HL-60 (cell line): ENCODE measurements at regions not wholly inside any gene's neighbourhood (a gene's known extent, or its start where the extent isn't known, plus 50 kb on each side); places are given as distances from the start of the nearest gene placed in this dataset.
"Not testable (repeated sequence)": the region's sequence is repeated elsewhere in the genome, so short reads cannot be mapped to it uniquely, and the experiment has no call there.

Experiments
- DNase-seq, 2 experiments: peaks; one replicate each; pipeline ENCODE4 v3.0.0-alpha.2; 2010 to 2020; ENCODE audit warnings: low read depth in 1 of 2, low spot score in 1 of 2
- H3K27ac ChIP-seq: fragments of 250-450 bp; sonication (Bioruptor Pico); replicated peaks from 2 replicates; pipeline ENCODE4 v1.5.1; 2020; ENCODE audit warnings: mild to moderate bottlenecking, moderate library complexity
- H3K27me3 ChIP-seq: fragments of 250-450 bp; sonication (Bioruptor Pico); 2 replicates; pipeline ENCODE4 v1.5.1; 2021; ENCODE audit warnings: mild to moderate bottlenecking, moderate library complexity; ENCODE audit not compliant: insufficient read depth, poor library complexity, severe bottlenecking
- H3K4me3 ChIP-seq: replicated peaks from 2 replicates; pipeline ENCODE4 v1.5.1; 2011; ENCODE audit warnings: mild to moderate bottlenecking, control low read depth, low read length; ENCODE audit not compliant: insufficient read depth
- CTCF ChIP-seq: IDR thresholded peaks from one replicate; pipeline ENCODE4 v1.5.1; 2011; ENCODE audit warnings: low read length, control low read depth, inconsistent platforms; ENCODE audit not compliant: insufficient read depth
- GABPA ChIP-seq: IDR thresholded peaks from 2 replicates; pipeline ENCODE4 v1.6.1; 2012; ENCODE audit warnings: low read depth
- POLR2AphosphoS5 ChIP-seq: IDR thresholded peaks from 2 replicates; pipeline ENCODE4 v1.6.1; 2012; ENCODE audit warnings: low read depth
- REST ChIP-seq: IDR thresholded peaks from 2 replicates; pipeline ENCODE4 v1.6.1; 2012; ENCODE audit warnings: low read depth; ENCODE audit not compliant: insufficient replicate concordance
- SPI1 ChIP-seq: IDR thresholded peaks from 2 replicates; pipeline ENCODE4 v1.6.1; 2012; ENCODE audit warnings: low read depth, mild to moderate bottlenecking, borderline replicate concordance

GRCh38 chr10:22150842-22151241 lies 67.0 kb downstream of the EBLN1 start:
- DNase-seq = no peak
- no peaks in the 10 kb centered on the region for H3K27me3 ChIP-seq
- no peak overlapping the region for H3K27ac ChIP-seq
- H3K4me3 ChIP-seq = no peak overlapping the region
- no peak for TF ChIP-seq CTCF

GRCh38 chr10:22148961-22149360 lies 68.9 kb downstream of the EBLN1 start:
- no peak for DNase-seq
- Histone ChIP-seq H3K27me3 (no peaks in the 10 kb centered on the region), H3K4me3 (no peak overlapping the region), H3K27ac (no peak overlapping the region)
- TF ChIP-seq POLR2AphosphoS5 (no peak), GABPA (no peak), REST (no peak), CTCF (no peak), SPI1 (no peak)

- DNase-seq, H3K4me3 ChIP-seq, H3K27ac ChIP-seq, H3K27me3 ChIP-seq: not testable (repeated sequence)
Observed at GRCh38 chr10:22145873-22146272, 71.9 kb downstream of the EBLN1 start.

- TF ChIP-seq POLR2AphosphoS5 (no peak), SPI1 (no peak), REST (no peak), GABPA (no peak), CTCF (no peak)
- no peak for DNase-seq
- no peak overlapping the region for H3K4me3 ChIP-seq
- H3K27me3 ChIP-seq = no peaks in the 10 kb centered on the region
- H3K27ac ChIP-seq = no peak overlapping the region
Observed at GRCh38 chr10:22137542-22137941, 80.3 kb downstream of the EBLN1 start.

- TF ChIP-seq REST = no peak
- no peak for TF ChIP-seq GABPA
- no peak for TF ChIP-seq POLR2AphosphoS5
- TF ChIP-seq SPI1 = no peak
- no peak for TF ChIP-seq CTCF
- Histone ChIP-seq H3K27me3 (no peaks in the 10 kb centered on the region), H3K4me3 (no peak overlapping the region), H3K27ac (no peak overlapping the region)
- no peak for DNase-seq
Observed at GRCh38 chr10:22135591-22135990, 82.2 kb downstream of the EBLN1 start.
